Ovary (tissue), 7 donors: ENCODE measurements at regions not wholly inside any gene's neighbourhood (a gene's known extent, or its start where the extent isn't known, plus 50 kb on each side); places are given as distances from the start of the nearest gene placed in this dataset.
"Not testable (repeated sequence)": the region's sequence is repeated elsewhere in the genome, so short reads cannot be mapped to it uniquely, and the experiment has no call there.

Experiments used
- DNase-seq, 5 donors: peaks; one replicate each; pipeline ENCODE4 v3.0.0-alpha.2; 2019 to 2020
- H3K27ac ChIP-seq, 2 donors: fragments of 200-600 bp; one replicate each; pipeline versions ENCODE4 v1.5.1 to v1.8.0; 2019 to 2022
- H3K27me3 ChIP-seq: fragments of 200-600 bp; one replicate; pipeline ENCODE4 v1.8.0; 2022
- H3K36me3 ChIP-seq: fragments of 200-600 bp; sonication (generic); one replicate; pipeline ENCODE4 v1.5.1; 2019
- H3K4me1 ChIP-seq: one replicate; pipeline ENCODE4 v1.8.1; 2013; ENCODE audit warnings: mild to moderate bottlenecking, moderate library complexity; ENCODE audit not compliant: insufficient read depth
- H3K4me3 ChIP-seq: fragments of 200-600 bp; sonication (generic); one replicate; pipeline ENCODE4 v1.5.1; 2017
- H3K9me3 ChIP-seq, 2 donors: fragments of 200-600 bp in 1 of 2; sonication (generic) in 1 of 2; one replicate each; pipeline versions ENCODE4 v1.5.1 to v1.8.1; 2013 to 2019; ENCODE audit warnings: mild to moderate bottlenecking in 1 of 2, moderate library complexity in 1 of 2
- EP300 ChIP-seq: sonication (generic); formaldehyde crosslinking; IDR thresholded peaks from one replicate; pipeline ENCODE4 v1.6.1; 2017; ENCODE audit warnings: antibody characterized with exemption
- POLR2A ChIP-seq: fragments of 450-650 bp; IDR thresholded peaks from one replicate; pipeline ENCODE4 v1.6.1; 2017; ENCODE audit warnings: antibody characterized with exemption, mild to moderate bottlenecking, moderate library complexity
- WGBS, 3 donors: extraction: QIAGEN DNeasy Blood & Tissue Kit in 1 of 3; methylation state at CpG; one replicate each; pipeline versions ENCODE4 v1.1.5 to v1.1.7; 2013 to 2017; 5-methylcytosine and 5-hydroxymethylcytosine counted together
- intact Hi-C, 4 donors: fragments of 100-400 bp; cut with DNase I; formaldehyde crosslinking; loops; one replicate each; pipeline versions ENCODE4 v1.11.0 to v1.15.1; 2022 to 2023
- TF ChIP-seq, protein P1 (sequence below), 3 donors: fragments of 450-650 bp in 2 of 3; fragments of 200-600 bp in 1 of 3; IDR thresholded peaks; one replicate each; pipeline versions ENCODE4 v1.5.1 to v1.8.0; 2016 to 2022; ENCODE audit warnings: antibody characterized with exemption in 3 of 3, mild to moderate bottlenecking in 1 of 3
- donor health status: DM: no; HTN: no; CAD: no; lungs with moderate emphysema.
- donor health status: DM: no; HTN: no; CAD: no.
- donor health status: Bipolar disorder and iron deficiency.
- donor health status: DM: no; HTN: no; CAD: no.
- donor health status: DM: yes; HTN: yes; CAD: no.

GRCh38 chr4:178205826-178206225, 763.6 kb upstream of the AGA start:
- intact Hi-C loops, result no loop called here
- 86 to 89% (median 89%) methylated on average over 1 of the region's 1 CpG for WGBS, 3 donors
- Histone ChIP-seq H3K9me3 (no peaks in the 10 kb centered on the region), H3K4me1 (no peaks in the 10 kb centered on the region), H3K27ac (no peak overlapping the region), H3K4me3 (no peak overlapping the region), H3K27me3 (no peaks in the 10 kb centered on the region), H3K36me3 (no peaks in the 10 kb centered on the region)
- DNase-seq, result no peak
- TF ChIP-seq EP300 (no peak), POLR2A (no peak)
- TF ChIP-seq, protein P1, sequence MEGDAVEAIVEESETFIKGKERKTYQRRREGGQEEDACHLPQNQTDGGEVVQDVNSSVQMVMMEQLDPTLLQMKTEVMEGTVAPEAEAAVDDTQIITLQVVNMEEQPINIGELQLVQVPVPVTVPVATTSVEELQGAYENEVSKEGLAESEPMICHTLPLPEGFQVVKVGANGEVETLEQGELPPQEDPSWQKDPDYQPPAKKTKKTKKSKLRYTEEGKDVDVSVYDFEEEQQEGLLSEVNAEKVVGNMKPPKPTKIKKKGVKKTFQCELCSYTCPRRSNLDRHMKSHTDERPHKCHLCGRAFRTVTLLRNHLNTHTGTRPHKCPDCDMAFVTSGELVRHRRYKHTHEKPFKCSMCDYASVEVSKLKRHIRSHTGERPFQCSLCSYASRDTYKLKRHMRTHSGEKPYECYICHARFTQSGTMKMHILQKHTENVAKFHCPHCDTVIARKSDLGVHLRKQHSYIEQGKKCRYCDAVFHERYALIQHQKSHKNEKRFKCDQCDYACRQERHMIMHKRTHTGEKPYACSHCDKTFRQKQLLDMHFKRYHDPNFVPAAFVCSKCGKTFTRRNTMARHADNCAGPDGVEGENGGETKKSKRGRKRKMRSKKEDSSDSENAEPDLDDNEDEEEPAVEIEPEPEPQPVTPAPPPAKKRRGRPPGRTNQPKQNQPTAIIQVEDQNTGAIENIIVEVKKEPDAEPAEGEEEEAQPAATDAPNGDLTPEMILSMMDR (IDR thresholded peaks at IDR 0.05), result no peak

GRCh38 chr4:178215309-178215708, 773.1 kb upstream of the AGA start:
- intact Hi-C loops, result no loop called here
- H3K27ac ChIP-seq, result no peak overlapping the region
- H3K4me3 ChIP-seq, result no peak overlapping the region
- no peaks in the 10 kb centered on the region for H3K9me3 ChIP-seq
- TF ChIP-seq, protein P1 (IDR thresholded peaks at IDR 0.05), result no peak
- TF ChIP-seq EP300 (no peak), POLR2A (no peak)
- 94 to 97% (median 94%) methylated on average over 2 of the region's 2 CpGs for WGBS, 3 donors
- DNase-seq, result no peak
- H3K27me3 ChIP-seq, result peaks cover 3% of the 10 kb centered on the region
- no peaks in the 10 kb centered on the region for H3K36me3 ChIP-seq
- no peaks in the 10 kb centered on the region for H3K4me1 ChIP-seq

DNA sequence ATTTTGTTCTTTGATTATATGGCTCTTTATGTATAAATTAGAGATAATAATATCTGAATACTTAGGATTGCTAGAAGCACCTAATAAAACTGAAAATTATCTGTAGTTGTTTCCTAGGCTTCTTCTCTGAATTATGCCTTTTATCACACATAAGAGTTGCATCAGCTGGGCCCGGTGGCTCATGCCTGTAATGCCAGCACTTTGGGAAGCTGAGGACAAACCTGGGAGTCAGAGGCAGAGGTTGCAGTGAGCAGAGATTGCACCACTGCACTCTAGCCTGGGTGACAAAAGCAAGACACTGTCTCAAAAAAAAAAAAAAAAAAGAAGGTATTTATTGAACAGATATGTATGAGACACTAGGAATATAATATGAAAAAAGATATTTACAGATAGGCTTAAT, 773.5 kb upstream of the AGA start:
- intact Hi-C loops, result no loop called here
- H3K27ac ChIP-seq, result no peak overlapping the region
- DNase-seq, result no peak
- H3K36me3 ChIP-seq, result no peaks in the 10 kb centered on the region
- H3K9me3 ChIP-seq, result no peaks in the 10 kb centered on the region
- 65 to 69% (median 68%) methylated on average over 1 of the region's 1 CpG for WGBS, 3 donors
- TF ChIP-seq POLR2A (no peak), EP300 (no peak)
- TF ChIP-seq, protein P1 (IDR thresholded peaks at IDR 0.05), result no peak
- H3K4me1 ChIP-seq, result no peaks in the 10 kb centered on the region
- peaks cover 3% of the 10 kb centered on the region for H3K27me3 ChIP-seq
- H3K4me3 ChIP-seq, result no peak overlapping the region

- H3K36me3 ChIP-seq, H3K4me3 ChIP-seq, H3K27me3 ChIP-seq, H3K9me3 ChIP-seq, H3K4me1 ChIP-seq, intact Hi-C loops, DNase-seq, H3K27ac ChIP-seq: not testable (repeated sequence)
- WGBS, 3 donors, result 7 to 31% (median 12%) methylated on average over 5 to 6 of the region's 6 CpGs
Measured at GRCh38 chr4:178226421-178226820, 784.2 kb upstream of the AGA start.

- Histone ChIP-seq H3K9me3 (no peaks in the 10 kb centered on the region), H3K4me3 (no peak overlapping the region), H3K27ac (no peak overlapping the region), H3K27me3 (no peaks in the 10 kb centered on the region), H3K36me3 (no peaks in the 10 kb centered on the region), H3K4me1 (no peaks in the 10 kb centered on the region)
- TF ChIP-seq EP300, result no peak
- TF ChIP-seq, protein P1 (IDR thresholded peaks at IDR 0.05), result no peak
- TF ChIP-seq POLR2A, result no peak
- no peak for DNase-seq
- intact Hi-C loops, result no loop called here
Measured at GRCh38 chr4:178233906-178234305, 791.7 kb upstream of the AGA start.
